Nephron (organoid): ENCODE measurements at regions not wholly inside any gene's neighbourhood (a gene's known extent, or its start where the extent isn't known, plus 50 kb on each side); places are given as distances from the start of the nearest gene placed in this dataset.

ENCODE experiments used
- H3K27ac Mint-ChIP-seq, 3 experiments: 2 replicates each; pipeline ENCODE4 v1.8.0; 2020; ENCODE audit warnings: mixed read lengths in 3 of 3, mild to moderate bottlenecking in 2 of 3, moderate library complexity in 1 of 3
- H3K27me3 Mint-ChIP-seq: 2 replicates; pipeline ENCODE4 v1.8.0; 2021; ENCODE audit warnings: low read depth, mild to moderate bottlenecking, moderate library complexity, mixed read lengths
- H3K36me3 Mint-ChIP-seq: 2 replicates; pipeline ENCODE4 v1.8.0; 2020; ENCODE audit warnings: low read depth, mixed read lengths
- H3K4me1 Mint-ChIP-seq: 2 replicates; pipeline ENCODE4 v1.8.0; 2020; ENCODE audit warnings: mixed read lengths
- H3K4me3 Mint-ChIP-seq, 3 experiments: 2 replicates each; pipeline ENCODE4 v1.8.0; 2020; ENCODE audit warnings: mild to moderate bottlenecking in 3 of 3, mixed read lengths in 3 of 3, moderate library complexity in 2 of 3
- H3K9me3 Mint-ChIP-seq: 2 replicates; pipeline ENCODE4 v1.8.0; 2020; ENCODE audit warnings: mixed read lengths
- CTCF ChIP-seq, 3 experiments: fragments of 200-600 bp; sonication (generic); IDR thresholded peaks; one replicate each; pipeline ENCODE4 v1.5.0; 2021; ENCODE audit warnings: antibody characterized with exemption in 3 of 3; ENCODE audit not compliant: unreplicated experiment in 3 of 3

DNA sequence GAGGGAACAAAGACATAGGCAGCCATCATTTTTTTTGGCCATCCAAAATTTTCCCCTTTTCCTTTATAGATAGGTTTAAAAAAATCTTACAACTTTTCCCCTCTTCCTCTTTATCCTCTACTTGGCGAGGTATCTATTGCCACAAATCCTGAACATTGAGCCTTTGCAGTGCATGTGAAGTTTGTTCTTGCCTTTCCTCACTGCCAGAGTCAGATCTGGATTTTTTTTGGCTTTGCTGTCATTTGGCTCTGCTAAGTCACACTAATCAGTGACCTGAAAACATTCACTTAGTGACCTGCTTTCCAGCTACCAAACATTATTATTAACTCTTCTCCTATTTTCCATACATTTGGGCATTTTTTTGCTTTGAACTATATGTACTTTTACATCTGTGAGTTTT, 249.2 kb upstream of the ZSWIM2 start:
- Mint-ChIP-seq H3K27ac (no peak overlapping the region), H3K4me3 (no peak overlapping the region), H3K27me3 (no peaks in the 10 kb centered on the region), H3K36me3 (no peaks in the 10 kb centered on the region), H3K9me3 (no peaks in the 10 kb centered on the region), H3K4me1 (peaks cover 5% of the 10 kb centered on the region)
- no peak for TF ChIP-seq CTCF (IDR thresholded peaks at IDR 0.05; ENCODE audit: unreplicated experiment in 3 of 3)

- no peaks in the 10 kb centered on the region for H3K36me3 Mint-ChIP-seq
- H3K4me1 Mint-ChIP-seq = peaks cover 5% of the 10 kb centered on the region
- H3K4me3 Mint-ChIP-seq = no peak overlapping the region
- H3K27me3 Mint-ChIP-seq = no peaks in the 10 kb centered on the region
- TF ChIP-seq CTCF (IDR thresholded peaks at IDR 0.05; ENCODE audit: unreplicated experiment in 3 of 3) = no peak
- peak overlapping the region in 1 of 3 experiments; percentile 42 for H3K27ac Mint-ChIP-seq
- peaks cover 3% of the 10 kb centered on the region for H3K9me3 Mint-ChIP-seq
These were observed 244.9 kb upstream of the ZSWIM2 start for GRCh38 chr2:187093771-187094412.

DNA sequence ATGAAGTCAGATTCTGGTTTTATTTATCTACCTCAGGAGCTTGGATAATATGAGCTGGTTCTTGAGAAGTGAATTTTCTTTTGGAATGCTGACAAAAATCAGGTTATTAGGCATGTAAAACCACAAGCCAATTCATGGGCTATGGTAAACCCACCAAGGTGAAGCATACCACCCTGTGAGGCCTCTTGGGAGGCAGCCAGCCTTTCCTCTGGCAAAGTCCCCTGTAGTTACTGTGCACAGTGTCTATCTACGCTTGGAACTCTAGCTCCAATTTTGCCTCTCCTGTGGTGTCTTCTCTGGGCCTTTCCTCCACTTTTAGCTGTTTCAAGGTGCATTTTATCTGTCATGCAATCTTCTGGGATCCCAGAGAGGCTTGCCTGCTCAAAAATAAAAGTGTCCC, 242.7 kb upstream of the ZSWIM2 start:
- Mint-ChIP-seq H3K4me1 (peaks cover 5% of the 10 kb centered on the region), H3K36me3 (no peaks in the 10 kb centered on the region), H3K27me3 (no peaks in the 10 kb centered on the region), H3K27ac (no peak overlapping the region), H3K4me3 (no peak overlapping the region), H3K9me3 (peaks cover 3% of the 10 kb centered on the region)
- TF ChIP-seq CTCF (IDR thresholded peaks at IDR 0.05; ENCODE audit: unreplicated experiment in 3 of 3) = no peak

GRCh38 chr2:187084524-187084923, 235.6 kb upstream of the ZSWIM2 start:
- TF ChIP-seq CTCF (IDR thresholded peaks at IDR 0.05; ENCODE audit: unreplicated experiment in 3 of 3) = no peak
- H3K9me3 Mint-ChIP-seq = peaks cover 3% of the 10 kb centered on the region
- H3K27ac Mint-ChIP-seq = no peak overlapping the region
- peaks cover 17% of the 10 kb centered on the region for H3K4me1 Mint-ChIP-seq
- no peak overlapping the region for H3K4me3 Mint-ChIP-seq
- H3K27me3 Mint-ChIP-seq = no peaks in the 10 kb centered on the region
- H3K36me3 Mint-ChIP-seq = no peaks in the 10 kb centered on the region

DNA sequence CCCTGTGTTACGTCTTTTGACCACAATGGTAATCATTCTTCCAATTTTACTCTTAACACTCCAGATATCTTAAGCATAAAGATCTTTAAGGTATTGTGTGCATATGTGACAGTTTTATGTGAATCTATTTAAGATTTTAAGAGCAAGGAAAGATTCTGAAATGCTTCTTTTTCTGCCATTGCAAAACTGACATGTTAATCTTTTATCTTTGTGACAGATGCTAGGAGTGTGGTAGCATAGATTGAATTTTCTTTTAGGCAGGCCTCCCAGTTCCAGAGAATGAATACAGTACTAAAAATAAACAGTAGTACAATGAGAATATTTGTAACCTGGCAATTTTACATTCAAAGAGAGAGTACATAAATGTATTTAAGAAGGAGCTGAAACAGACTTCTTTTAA, 232.5 kb upstream of the ZSWIM2 start:
- Mint-ChIP-seq H3K4me3 (no peak overlapping the region), H3K27ac (peak overlapping the region in 1 of 3 experiments; percentile 54), H3K9me3 (peaks cover 2% of the 10 kb centered on the region), H3K27me3 (no peaks in the 10 kb centered on the region), H3K4me1 (peaks cover 17% of the 10 kb centered on the region), H3K36me3 (no peaks in the 10 kb centered on the region)
- TF ChIP-seq CTCF (IDR thresholded peaks at IDR 0.05; ENCODE audit: unreplicated experiment in 3 of 3) = no peak

GRCh38 chr2:187079901-187080300, 230.9 kb upstream of the ZSWIM2 start:
- H3K4me3 Mint-ChIP-seq = peak overlapping the region in 1 of 3 experiments; percentile 40
- TF ChIP-seq CTCF (IDR thresholded peaks at IDR 0.05; ENCODE audit: unreplicated experiment in 3 of 3) = no peak
- H3K36me3 Mint-ChIP-seq = no peaks in the 10 kb centered on the region
- peak overlapping the region in 1 of 3 experiments; percentile 54 for H3K27ac Mint-ChIP-seq
- H3K27me3 Mint-ChIP-seq = no peaks in the 10 kb centered on the region
- peaks cover 17% of the 10 kb centered on the region for H3K4me1 Mint-ChIP-seq
- peaks cover 10% of the 10 kb centered on the region for H3K9me3 Mint-ChIP-seq
